ENCODE measurements at regions not wholly inside any gene's neighbourhood (a gene's known extent, or its start where the extent isn't known, plus 50 kb on each side); places are given as distances from the start of the nearest gene placed in this dataset.

- H3K4me3 ChIP-seq (ENCODE audit: low read length), result no peak overlapping the region
- no peak for DNase-seq (ENCODE audit: low read depth)
- no peak for TF ChIP-seq CTCF (conservative IDR thresholded peaks at IDR 0.05; ENCODE audit: low read length)
These were observed 365.5 kb upstream of the ACVR2A start for GRCh38 chr2:147479358-147479757.

- no peak overlapping the region for H3K4me3 ChIP-seq (ENCODE audit: low read length)
- no peak for DNase-seq (ENCODE audit: low read depth)
- no peak for TF ChIP-seq CTCF (conservative IDR thresholded peaks at IDR 0.05; ENCODE audit: low read length)
These were observed 371.8 kb upstream of the ACVR2A start for GRCh38 chr2:147473075-147473474.

- no peak overlapping the region for H3K4me3 ChIP-seq (ENCODE audit: low read length)
- no peak for TF ChIP-seq CTCF (conservative IDR thresholded peaks at IDR 0.05; ENCODE audit: low read length)
- no peak for DNase-seq (ENCODE audit: low read depth)
These were observed 373.7 kb upstream of the ACVR2A start for GRCh38 chr2:147471126-147471525.

DNA sequence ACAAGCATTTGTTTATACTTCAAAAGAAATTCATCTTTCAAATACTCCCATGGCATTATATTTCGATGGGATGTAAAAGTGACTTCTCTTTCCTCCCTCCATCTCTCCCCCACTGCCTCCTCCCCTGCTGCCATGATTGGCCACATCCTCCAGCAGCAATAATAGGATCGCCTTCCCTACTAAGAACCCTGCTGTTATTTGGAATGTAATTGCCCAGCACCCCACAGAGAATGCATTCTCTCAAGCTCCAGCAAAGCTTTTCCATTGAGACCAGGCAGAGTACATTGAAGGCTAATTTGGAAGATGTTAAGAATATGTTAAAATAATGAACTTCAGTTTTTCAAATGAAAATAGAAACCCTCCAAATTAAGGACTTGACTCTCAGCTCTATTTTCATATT is 375.4 kb upstream of the ACVR2A start:
- TF ChIP-seq CTCF (conservative IDR thresholded peaks at IDR 0.05; ENCODE audit: low read length), result no peak
- DNase-seq (ENCODE audit: low read depth), result no peak
- no peak overlapping the region for H3K4me3 ChIP-seq (ENCODE audit: low read length)

DNA sequence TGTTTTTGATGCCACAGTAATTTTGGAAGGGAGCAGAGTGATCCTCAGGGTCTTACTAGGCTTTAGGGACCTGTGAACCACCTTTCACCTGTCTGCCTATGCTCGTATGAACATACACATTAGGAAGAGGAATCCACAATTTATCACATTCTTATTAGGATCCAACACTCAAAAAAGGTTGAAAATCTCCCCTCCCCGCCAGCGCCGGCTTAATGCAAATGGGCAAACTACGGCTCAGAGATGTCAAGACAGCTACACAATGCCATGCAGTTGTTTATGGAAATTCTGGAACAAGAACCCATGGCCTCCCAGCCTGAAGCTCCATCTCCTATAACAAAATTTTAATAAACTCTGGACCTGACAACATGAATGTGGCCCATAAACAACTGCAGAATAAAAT is 375.9 kb upstream of the ACVR2A start:
- H3K4me3 ChIP-seq (ENCODE audit: low read length), result no peak overlapping the region
- TF ChIP-seq CTCF (conservative IDR thresholded peaks at IDR 0.05; ENCODE audit: low read length), result no peak
- DNase-seq (ENCODE audit: low read depth), result no peak

- no peak for TF ChIP-seq CTCF (conservative IDR thresholded peaks at IDR 0.05; ENCODE audit: low read length)
- DNase-seq (ENCODE audit: low read depth), result no peak
- H3K4me3 ChIP-seq (ENCODE audit: low read length), result no peak overlapping the region
These were observed 376.5 kb upstream of the ACVR2A start for GRCh38 chr2:147468349-147468748.

DNA sequence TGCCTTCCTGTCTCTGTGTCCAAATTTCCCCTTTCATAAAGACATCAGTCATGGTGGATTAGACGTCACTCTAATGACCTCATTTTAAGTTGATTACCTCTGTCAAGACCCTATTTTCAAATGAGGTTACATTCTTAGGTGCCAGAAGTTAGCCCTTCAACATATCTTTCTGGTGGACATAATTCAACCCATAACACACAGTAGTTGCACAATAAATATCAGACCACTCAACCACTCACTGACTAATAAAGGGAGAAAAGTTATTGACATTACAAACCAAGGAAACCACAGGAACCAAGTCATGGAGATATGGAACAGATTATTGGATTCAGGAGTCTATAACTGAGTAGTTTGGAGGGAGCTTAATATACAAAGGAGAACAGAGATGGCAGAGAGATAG is 377.4 kb upstream of the ACVR2A start:
- DNase-seq (ENCODE audit: low read depth), result no peak
- H3K4me3 ChIP-seq (ENCODE audit: low read length), result no peak overlapping the region
- no peak for TF ChIP-seq CTCF (conservative IDR thresholded peaks at IDR 0.05; ENCODE audit: low read length)
